22Rv1 (cell line): ENCODE measurements at regions not wholly inside any gene's neighbourhood (a gene's known extent, or its start where the extent isn't known, plus 50 kb on each side); places are given as distances from the start of the nearest gene placed in this dataset.

Experiments used
- H3K27ac ChIP-seq: fragments of 450-650 bp; 2 replicates; pipeline ENCODE4 v1.5.1; 2017
- ZFX ChIP-seq: fragments of 450-650 bp; IDR thresholded peaks from 2 replicates; pipeline ENCODE4 v1.6.1; 2017; ENCODE audit warnings: antibody characterized with exemption, borderline replicate concordance
- TF ChIP-seq, protein P1 (sequence below): fragments of 450-650 bp; IDR thresholded peaks from 2 replicates; pipeline ENCODE4 v1.5.1; 2017; ENCODE audit warnings: mild to moderate bottlenecking

DNA sequence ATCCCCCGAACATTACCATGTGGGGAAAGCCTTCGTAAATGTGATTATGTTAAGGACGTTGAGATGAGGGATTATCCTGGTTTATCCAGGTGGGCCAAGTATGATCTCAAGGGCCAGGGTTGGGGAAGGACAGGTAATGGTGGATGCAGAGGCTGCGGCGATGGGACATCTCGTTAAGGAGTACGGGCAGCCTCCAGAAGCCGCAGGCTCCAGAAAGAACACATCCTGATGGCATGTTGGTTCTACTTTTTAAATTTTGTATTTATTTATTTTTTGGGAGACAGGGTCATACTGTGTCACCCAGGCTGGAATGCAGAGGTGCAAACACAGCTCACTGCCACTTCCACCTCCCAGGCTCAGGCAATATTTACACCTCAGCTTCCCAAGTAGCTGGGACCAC, 86.2 kb upstream of the RAB6C start:
- no peak overlapping the region for H3K27ac ChIP-seq
- TF ChIP-seq, protein P1, sequence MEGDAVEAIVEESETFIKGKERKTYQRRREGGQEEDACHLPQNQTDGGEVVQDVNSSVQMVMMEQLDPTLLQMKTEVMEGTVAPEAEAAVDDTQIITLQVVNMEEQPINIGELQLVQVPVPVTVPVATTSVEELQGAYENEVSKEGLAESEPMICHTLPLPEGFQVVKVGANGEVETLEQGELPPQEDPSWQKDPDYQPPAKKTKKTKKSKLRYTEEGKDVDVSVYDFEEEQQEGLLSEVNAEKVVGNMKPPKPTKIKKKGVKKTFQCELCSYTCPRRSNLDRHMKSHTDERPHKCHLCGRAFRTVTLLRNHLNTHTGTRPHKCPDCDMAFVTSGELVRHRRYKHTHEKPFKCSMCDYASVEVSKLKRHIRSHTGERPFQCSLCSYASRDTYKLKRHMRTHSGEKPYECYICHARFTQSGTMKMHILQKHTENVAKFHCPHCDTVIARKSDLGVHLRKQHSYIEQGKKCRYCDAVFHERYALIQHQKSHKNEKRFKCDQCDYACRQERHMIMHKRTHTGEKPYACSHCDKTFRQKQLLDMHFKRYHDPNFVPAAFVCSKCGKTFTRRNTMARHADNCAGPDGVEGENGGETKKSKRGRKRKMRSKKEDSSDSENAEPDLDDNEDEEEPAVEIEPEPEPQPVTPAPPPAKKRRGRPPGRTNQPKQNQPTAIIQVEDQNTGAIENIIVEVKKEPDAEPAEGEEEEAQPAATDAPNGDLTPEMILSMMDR: no peak
- no peak for TF ChIP-seq ZFX

DNA sequence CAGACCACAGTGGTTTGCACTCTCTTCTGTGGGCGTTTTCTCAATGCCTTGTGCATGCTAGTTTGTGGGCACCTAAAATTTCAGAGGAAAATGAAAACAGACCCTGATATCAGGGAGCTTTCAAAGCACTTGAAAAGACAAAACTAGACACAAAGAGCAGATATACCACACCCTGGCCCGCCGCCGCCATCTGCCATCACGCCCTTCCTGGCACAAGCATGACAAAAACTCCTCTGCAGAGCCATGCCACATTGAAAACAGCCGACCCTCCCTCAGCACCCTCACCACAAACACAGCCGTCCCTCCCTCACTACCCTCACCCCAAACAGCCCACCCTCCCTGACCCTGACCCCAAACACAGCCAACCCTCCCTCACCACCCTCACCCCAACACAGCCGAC, 84.8 kb upstream of the RAB6C start:
- TF ChIP-seq, protein P1: no peak
- TF ChIP-seq ZFX: no peak
- no peak overlapping the region for H3K27ac ChIP-seq

DNA sequence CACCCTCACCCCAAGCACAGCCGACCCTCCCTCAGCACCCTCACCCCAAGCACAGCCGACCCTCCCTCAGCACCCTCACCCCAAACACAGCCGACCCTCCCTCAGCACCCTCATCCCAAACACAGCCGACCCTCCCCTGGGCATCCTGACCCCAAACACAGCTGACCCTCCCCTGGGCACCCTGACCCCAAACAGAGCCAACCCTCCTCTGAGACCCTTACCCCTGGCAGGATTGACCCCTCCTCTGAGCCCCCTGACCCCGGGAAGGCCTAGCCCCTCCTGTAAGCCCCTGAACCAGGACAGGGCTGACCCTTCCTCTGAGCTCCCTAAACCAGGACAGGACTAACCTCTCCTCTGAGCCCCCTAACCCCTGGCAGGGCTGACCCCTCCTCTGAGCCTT, 84.4 kb upstream of the RAB6C start:
- no peak for TF ChIP-seq ZFX
- TF ChIP-seq, protein P1: no peak
- no peak overlapping the region for H3K27ac ChIP-seq

DNA sequence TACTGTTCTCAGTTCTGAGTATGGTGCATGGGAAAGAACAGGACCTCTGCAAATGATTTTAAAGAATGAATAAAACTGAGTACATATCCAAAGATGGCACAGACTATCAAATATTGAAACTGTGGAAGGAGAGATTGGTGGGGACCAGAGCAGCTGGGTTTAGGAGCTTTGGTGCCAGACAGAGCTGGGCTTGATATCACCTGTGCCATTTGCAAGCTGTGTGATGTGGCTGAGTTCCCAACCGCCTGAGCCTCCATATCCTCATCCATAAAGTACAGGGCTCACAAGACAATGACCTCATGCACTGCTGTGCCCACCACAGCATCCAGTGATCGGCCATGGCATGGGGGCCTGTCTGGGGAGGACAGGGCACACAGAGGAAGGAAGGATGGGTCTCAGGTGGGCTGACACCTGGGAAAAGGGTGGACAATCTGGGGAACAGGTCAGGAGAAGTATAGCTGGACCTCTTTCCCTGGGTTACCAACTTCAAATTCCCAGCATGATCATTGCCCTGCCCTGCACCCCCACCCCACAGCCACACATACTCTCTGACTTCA, 83.9 kb upstream of the RAB6C start:
- no peak overlapping the region for H3K27ac ChIP-seq
- TF ChIP-seq ZFX: no peak
- TF ChIP-seq, protein P1: no peak

DNA sequence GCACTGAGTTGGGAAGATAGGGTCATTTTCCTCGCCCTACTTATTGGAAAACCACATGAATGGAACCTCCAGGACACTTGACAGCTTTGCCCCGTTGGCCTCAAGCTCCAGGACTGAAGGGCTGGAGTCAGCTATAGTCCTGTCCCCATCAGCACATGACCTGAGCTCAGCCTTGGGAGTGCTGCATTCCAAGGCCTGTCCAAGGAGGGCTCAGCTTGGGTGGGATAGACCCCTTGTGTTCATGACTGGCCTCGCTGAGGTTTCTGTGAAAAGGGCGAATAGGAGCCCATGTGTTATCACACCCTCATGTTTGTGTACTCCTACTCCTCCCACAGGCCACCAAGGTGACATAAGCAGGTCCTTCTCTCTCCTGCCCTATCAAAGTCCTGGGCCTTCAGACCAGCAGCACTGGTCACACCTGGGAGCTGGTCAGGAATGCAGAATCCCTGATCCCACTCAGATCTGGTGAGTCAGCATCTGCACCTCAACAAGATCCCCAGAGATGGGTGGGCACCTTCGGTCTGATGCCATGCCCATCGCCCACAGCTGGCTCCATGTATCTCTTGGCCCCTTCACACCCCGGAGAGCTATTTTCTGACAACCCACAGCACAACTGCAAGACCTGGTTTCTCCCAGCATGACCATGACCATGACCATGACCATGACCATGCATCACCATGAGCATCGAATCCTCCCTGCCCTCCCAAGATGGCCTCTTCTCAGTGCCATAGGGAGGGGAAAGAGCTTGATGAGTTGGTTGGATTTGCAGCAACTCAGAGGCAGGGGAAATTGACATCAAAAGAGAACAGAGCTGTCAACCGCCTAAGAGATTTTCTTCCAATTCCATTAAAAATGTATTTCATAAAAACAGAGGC, 83.0 kb upstream of the RAB6C start:
- H3K27ac ChIP-seq: no peak overlapping the region
- TF ChIP-seq, protein P1: no peak
- TF ChIP-seq ZFX: no peak

DNA sequence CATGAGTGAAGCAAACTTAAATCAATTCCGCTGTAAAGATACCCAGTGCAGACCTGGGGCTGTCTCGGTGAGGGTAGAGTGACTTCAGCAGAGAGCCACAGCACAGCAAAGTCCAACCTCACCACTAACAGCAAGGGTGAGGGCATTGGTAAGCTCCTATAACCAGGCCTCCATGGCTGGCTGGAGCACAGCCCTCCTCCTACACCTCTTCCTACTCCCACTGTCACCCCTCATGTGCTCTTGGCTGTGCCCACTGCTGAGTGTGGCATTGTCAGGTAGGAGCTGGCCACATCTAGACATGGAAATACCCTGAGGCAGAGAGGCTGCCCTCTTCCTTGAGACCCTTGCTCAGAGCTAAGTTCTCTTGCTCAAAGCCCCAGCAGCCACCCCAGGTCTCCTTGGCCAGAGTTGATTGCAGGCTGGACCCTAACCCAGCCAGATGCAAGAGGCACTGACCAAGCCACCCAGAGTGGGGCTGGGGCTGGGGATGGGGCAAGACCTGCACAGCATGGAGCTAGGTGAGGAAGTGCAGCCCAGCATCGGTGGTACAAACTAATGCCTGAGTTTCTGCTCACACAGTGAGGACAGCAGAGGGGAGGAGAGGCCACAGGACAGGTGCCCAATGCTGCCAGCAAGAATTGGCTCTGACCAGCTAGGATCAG, 77.6 kb upstream of the RAB6C start:
- TF ChIP-seq ZFX: no peak
- TF ChIP-seq, protein P1: no peak
- H3K27ac ChIP-seq: no peak overlapping the region
